ENCODE measurements at regions not wholly inside any gene's neighbourhood (a gene's known extent, or its start where the extent isn't known, plus 50 kb on each side); places are given as distances from the start of the nearest gene placed in this dataset.

GRCh38 chr13:44293374-44293773, 80.2 kb upstream of the SERP2 start:
- TF ChIP-seq CTCF (IDR thresholded peaks at IDR 0.05) (no peak), POLR2A (IDR thresholded peaks at IDR 0.05) (no peak), EP300 (IDR thresholded peaks at IDR 0.05; ENCODE audit: low read depth) (no peak), POLR2AphosphoS5 (IDR thresholded peaks at IDR 0.05) (no peak)

Data from transverse colon (tissue), 4 donors.